Epithelial cell of prostate (primary cell): ENCODE measurements at regions not wholly inside any gene's neighbourhood (a gene's known extent, or its start where the extent isn't known, plus 50 kb on each side); places are given as distances from the start of the nearest gene placed in this dataset.

ENCODE experiments used
- DNase-seq: peaks from one replicate; pipeline ENCODE4 v3.0.0-alpha.2; 2011; ENCODE audit warnings: low read depth, low spot score
- H3K27ac ChIP-seq: fragments of 450-650 bp; 2 replicates; pipeline ENCODE4 v1.5.1; 2017; ENCODE audit warnings: mild to moderate bottlenecking

GRCh38 chr5:10854506-10855277, 93.7 kb upstream of the DAP start:
- no peak for DNase-seq
- H3K27ac ChIP-seq: no peak overlapping the region

GRCh38 chr5:10853154-10853553, 92.1 kb upstream of the DAP start:
- no peak overlapping the region for H3K27ac ChIP-seq
- DNase-seq: no peak

- H3K27ac ChIP-seq: no peak overlapping the region
- DNase-seq: no peak
These were observed 88.2 kb upstream of the DAP start for GRCh38 chr5:10849278-10849677.

- DNase-seq: no peak
- H3K27ac ChIP-seq: no peak overlapping the region
These were observed 83.0 kb upstream of the DAP start for GRCh38 chr5:10844016-10844415.

- no peak overlapping the region for H3K27ac ChIP-seq
- DNase-seq: no peak
These were observed 81.8 kb upstream of the DAP start for GRCh38 chr5:10842823-10843222.

- DNase-seq: no peak
- no peak overlapping the region for H3K27ac ChIP-seq
These were observed 79.0 kb upstream of the DAP start for GRCh38 chr5:10839916-10840599.

GRCh38 chr5:10839118-10839517, 78.1 kb upstream of the DAP start:
- no peak overlapping the region for H3K27ac ChIP-seq
- no peak for DNase-seq

GRCh38 chr5:10838038-10838437, 77.0 kb upstream of the DAP start:
- no peak for DNase-seq

GRCh38 chr5:10836986-10837385, 76.0 kb upstream of the DAP start:
- no peak for DNase-seq
- H3K27ac ChIP-seq: no peak overlapping the region

More at GRCh38 chr5:10838038-10838437, 77.0 kb upstream of the DAP start:
- no peak overlapping the region for H3K27ac ChIP-seq

- no peak for DNase-seq
- H3K27ac ChIP-seq: no peak overlapping the region
These were observed 73.7 kb upstream of the DAP start for GRCh38 chr5:10834695-10835094.

GRCh38 chr5:10832987-10833386, 72.0 kb upstream of the DAP start:
- DNase-seq: no peak
- no peak overlapping the region for H3K27ac ChIP-seq

GRCh38 chr5:10832421-10832820, 71.4 kb upstream of the DAP start:
- DNase-seq: no peak
- H3K27ac ChIP-seq: no peak overlapping the region

- no peak for DNase-seq
- no peak overlapping the region for H3K27ac ChIP-seq
These were observed 70.4 kb upstream of the DAP start for GRCh38 chr5:10831419-10831818.

- no peak overlapping the region for H3K27ac ChIP-seq
- no peak for DNase-seq
These were observed 67.2 kb upstream of the DAP start for GRCh38 chr5:10828241-10828640.

GRCh38 chr5:10827571-10827970, 66.5 kb upstream of the DAP start:
- no peak overlapping the region for H3K27ac ChIP-seq

GRCh38 chr5:10826971-10827370, 65.9 kb upstream of the DAP start:
- no peak for DNase-seq
- no peak overlapping the region for H3K27ac ChIP-seq

More at GRCh38 chr5:10827571-10827970, 66.5 kb upstream of the DAP start:
- no peak for DNase-seq

- DNase-seq: no peak
- no peak overlapping the region for H3K27ac ChIP-seq
These were observed 65.0 kb upstream of the DAP start for GRCh38 chr5:10825897-10826644.

GRCh38 chr5:10812218-10812617, 51.2 kb upstream of the DAP start:
- no peak overlapping the region for H3K27ac ChIP-seq
- DNase-seq: no peak
